ENCODE measurements at regions not wholly inside any gene's neighbourhood (a gene's known extent, or its start where the extent isn't known, plus 50 kb on each side); places are given as distances from the start of the nearest gene placed in this dataset.
"Not testable (repeated sequence)": the region's sequence is repeated elsewhere in the genome, so short reads cannot be mapped to it uniquely, and the experiment has no call there.

GRCh38 chr12:112611908-112612307 is 179.6 kb upstream of the RPH3A start:
- no peak for DNase-seq (ENCODE audit: low read depth in 4 of 4, low spot score in 3 of 4)

GRCh38 chr12:112615196-112615595 is 176.4 kb upstream of the RPH3A start:
- no peak for DNase-seq (ENCODE audit: low read depth in 4 of 4, low spot score in 3 of 4)

- DNase-seq (ENCODE audit: low read depth in 4 of 4, low spot score in 3 of 4): no peak
Measured at GRCh38 chr12:112616469-112617152, 174.9 kb upstream of the RPH3A start.

DNA sequence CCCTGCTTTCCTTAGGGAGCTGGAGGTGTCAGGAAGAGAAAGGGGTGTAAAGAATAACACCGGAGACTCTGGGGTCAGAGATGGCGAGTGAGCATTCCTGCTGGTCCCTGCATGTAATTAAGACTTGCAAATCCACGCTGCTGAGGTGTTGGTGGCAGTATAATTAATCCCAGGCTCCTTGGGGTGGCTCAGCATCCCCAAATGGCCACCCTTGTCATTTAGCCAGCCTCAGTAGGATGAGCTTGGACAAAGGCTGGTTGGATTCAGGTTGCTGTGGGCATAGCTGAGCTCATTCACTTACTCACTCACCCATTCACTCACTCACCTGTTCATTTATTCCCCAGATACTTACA is 174.4 kb upstream of the RPH3A start:
- no peak for DNase-seq (ENCODE audit: low read depth in 4 of 4, low spot score in 3 of 4)

DNA sequence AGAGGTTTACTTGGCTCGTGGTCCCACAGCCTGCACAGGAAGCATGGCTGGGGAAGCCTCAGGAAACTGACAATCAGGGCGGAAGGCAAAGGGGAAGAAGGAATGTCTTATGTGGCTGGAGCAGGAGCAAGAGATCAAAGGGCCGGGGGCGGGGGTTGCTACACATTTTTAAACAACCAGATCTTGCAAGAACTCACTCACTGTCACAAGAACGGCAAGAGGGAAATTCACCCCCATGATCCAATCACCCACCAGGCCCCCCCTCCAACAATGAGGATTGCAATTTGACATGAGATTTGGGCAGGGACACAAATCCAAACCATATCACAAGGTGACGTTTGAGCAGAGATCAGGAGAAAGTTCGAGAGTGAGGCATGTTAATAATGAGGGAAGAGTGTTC is 163.7 kb upstream of the RPH3A start:
- no peak for DNase-seq (ENCODE audit: low read depth in 4 of 4, low spot score in 3 of 4)

DNA sequence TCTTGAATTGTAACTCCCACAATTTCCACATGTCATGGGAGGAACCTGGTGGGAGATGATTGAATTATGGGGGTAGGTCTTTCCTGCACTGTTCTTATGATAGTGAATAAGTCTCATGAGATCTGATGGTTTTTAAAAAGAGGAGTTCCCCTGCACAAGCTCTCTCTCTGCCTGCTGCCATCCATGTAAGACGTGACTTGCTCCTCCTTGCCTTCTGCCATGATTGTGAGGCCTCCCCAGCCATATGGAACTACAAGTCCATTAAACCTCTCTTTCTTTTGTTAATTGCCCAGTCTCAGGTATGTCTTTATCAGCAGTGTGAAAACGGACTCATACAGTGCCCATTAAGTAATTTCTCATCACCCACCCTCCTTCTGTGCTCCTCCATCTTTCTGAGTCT is 159.6 kb upstream of the RPH3A start:
- DNase-seq (ENCODE audit: low read depth in 4 of 4, low spot score in 3 of 4): not testable (repeated sequence)

DNA sequence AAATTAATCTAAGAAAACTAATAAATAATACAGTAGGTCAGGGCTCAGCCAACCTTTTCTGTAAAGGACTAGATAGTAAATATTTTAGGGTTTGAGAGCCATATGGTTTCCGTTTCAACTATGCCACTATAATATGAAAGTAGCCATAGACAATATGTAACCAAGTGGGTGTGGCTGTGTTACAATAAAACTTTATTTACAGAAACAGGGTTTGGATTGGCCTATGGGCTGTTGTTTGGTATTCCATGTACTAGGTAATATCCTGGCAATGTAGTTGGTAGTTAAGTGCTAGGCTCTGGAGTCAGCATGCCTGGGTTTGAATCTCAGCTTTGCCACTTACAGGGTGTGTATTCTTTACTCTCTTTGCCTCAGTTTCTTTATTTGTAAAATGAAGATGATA is 156.5 kb upstream of the RPH3A start:
- DNase-seq (ENCODE audit: low read depth in 4 of 4, low spot score in 3 of 4): no peak

- DNase-seq (ENCODE audit: low read depth in 4 of 4, low spot score in 3 of 4): no peak
Measured at GRCh38 chr12:112638420-112638819, 153.1 kb upstream of the RPH3A start.

DNA sequence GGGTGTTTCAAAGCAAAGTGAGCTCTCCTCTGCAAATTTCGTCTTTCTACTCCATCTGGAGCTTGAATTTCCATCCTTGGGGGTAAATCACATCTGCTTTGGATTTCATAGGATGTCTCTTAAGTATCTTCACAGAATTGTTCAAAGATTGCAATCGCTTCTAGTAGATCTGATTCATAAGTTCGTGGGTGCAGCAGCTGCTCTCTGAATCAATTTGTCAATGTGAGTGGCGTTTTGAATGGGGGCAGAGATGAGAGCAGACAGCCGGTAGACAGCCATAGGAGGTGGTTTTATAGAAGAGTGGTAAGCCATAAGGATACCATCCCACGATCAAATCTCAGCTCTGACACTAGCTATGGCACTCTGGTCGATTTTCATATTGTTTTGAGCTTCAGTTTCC is 146.0 kb upstream of the RPH3A start:
- DNase-seq (ENCODE audit: low read depth in 4 of 4, low spot score in 3 of 4): no peak

DNA sequence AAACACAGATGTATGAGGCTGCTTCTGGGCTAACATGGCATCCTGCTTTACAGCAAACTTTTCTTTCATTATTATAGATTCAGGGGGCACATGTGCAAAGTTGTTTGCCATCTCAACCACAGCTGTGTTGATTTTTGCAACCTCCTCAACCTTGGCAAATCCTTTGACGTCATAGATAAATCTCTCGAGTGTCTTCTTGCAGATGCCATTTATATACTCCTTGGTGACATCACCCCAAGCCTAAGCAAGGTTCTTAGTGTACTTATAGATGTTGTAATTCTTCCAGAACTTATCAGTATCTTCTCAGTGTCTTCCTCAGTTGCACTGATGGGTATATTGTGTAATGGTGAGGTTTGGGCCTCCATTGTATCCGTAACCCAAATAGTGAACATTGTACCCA is 135.4 kb upstream of the RPH3A start:
- no peak for DNase-seq (ENCODE audit: low read depth in 4 of 4, low spot score in 3 of 4)

GRCh38 chr12:112664569-112664968 is 127.0 kb upstream of the RPH3A start:
- DNase-seq (ENCODE audit: low read depth in 4 of 4, low spot score in 3 of 4): peak; percentile 1 to 39 (median 4)

- DNase-seq (ENCODE audit: low read depth in 4 of 4, low spot score in 3 of 4): no peak
Measured at GRCh38 chr12:112665958-112666357, 125.6 kb upstream of the RPH3A start.

- DNase-seq (ENCODE audit: low read depth in 4 of 4, low spot score in 3 of 4): no peak
Measured at GRCh38 chr12:112671564-112671963, 120.0 kb upstream of the RPH3A start.

DNA sequence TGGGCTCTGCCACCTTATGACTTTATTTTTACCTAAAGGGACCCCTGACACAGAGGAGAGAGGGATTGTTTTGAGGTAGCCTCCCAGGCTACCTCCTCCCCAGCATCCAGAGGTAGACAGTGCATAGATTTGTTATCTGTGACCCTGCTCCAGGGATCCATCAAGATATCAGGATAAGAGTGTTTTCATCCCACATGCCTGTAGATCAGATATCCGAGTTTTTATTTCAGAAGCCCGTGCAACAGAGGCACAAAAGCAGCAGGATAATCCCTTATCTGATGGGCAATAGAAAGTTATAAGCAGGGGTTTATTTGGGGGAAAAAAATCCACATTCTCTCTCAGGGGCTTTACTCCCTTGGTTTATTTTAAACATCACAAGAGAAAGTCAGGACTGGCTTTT is 117.0 kb upstream of the RPH3A start:
- DNase-seq (ENCODE audit: low read depth in 4 of 4, low spot score in 3 of 4): no peak

GRCh38 chr12:112676507-112676906 is 115.0 kb upstream of the RPH3A start:
- no peak for DNase-seq (ENCODE audit: low read depth in 4 of 4, low spot score in 3 of 4)

GRCh38 chr12:112677050-112677765 is 114.3 kb upstream of the RPH3A start:
- no peak for DNase-seq (ENCODE audit: low read depth in 4 of 4, low spot score in 3 of 4)

GRCh38 chr12:112680993-112681392 is 110.6 kb upstream of the RPH3A start:
- DNase-seq (ENCODE audit: low read depth in 4 of 4, low spot score in 3 of 4): no peak

DNA sequence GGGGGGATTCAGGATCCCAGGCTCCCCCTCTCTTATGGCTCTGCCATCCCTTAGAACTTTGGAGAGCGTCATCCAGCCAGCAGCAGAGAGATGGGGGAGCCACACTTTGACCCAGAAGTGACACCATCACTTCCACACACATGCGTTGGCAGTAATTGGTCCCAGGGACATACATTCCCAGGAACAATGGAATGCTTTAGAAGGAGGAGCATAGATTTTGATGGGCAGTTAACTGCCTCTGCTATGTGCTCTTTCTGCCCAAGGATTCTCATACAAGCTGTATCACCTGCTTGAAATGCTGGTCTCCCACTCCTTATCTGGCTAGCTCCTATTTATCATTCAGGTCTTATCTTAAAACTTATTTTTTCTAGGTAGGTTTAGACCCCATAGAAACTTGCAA is 109.0 kb upstream of the RPH3A start:
- no peak for DNase-seq (ENCODE audit: low read depth in 4 of 4, low spot score in 3 of 4)

DNA sequence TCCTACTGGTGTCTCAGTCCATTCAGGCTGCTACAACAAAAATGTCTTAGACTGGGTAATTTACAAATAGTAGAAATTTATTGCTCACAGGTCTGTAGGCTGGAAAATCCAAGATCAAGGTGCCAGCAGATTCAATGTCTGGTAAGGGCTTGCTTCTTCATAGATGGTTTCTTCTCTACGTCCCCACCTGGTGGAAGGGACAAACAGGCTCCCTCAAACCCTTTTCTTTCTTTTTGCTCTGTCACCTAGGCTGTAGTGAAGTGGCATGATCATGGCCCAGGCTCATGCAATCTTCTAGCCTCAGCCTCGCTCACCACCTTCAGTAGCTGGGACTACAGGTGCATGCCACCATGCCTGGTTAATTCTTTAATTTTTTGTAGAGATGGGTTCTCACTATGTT is 106.8 kb upstream of the RPH3A start:
- DNase-seq (ENCODE audit: low read depth in 4 of 4, low spot score in 3 of 4): no peak

- DNase-seq (ENCODE audit: low read depth in 4 of 4, low spot score in 3 of 4): no peak
Measured at GRCh38 chr12:112685321-112685720, 106.2 kb upstream of the RPH3A start.

DNA sequence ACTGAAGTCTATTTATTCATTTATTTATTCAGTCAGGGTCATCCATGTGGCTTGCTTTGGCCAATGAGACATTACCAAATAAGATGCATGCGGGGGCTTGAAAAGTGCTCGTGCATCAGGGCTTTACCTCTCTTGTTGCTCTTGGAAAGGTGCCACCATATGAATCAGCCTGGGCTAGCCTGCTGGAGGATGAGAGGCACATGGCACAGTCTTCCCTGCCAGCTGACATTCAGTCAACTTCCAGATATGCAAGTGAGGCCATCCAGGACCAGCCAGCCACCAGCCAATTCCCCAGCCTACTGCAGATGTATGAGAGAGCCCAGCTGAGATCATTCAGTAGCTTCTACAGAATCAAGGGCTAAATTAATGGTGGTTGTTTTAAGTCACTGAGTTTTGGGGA is 105.2 kb upstream of the RPH3A start:
- DNase-seq (ENCODE audit: low read depth in 4 of 4, low spot score in 3 of 4): no peak

GRCh38 chr12:112694065-112694464 is 97.5 kb upstream of the RPH3A start:
- DNase-seq (ENCODE audit: low read depth in 4 of 4, low spot score in 3 of 4): no peak

DNA sequence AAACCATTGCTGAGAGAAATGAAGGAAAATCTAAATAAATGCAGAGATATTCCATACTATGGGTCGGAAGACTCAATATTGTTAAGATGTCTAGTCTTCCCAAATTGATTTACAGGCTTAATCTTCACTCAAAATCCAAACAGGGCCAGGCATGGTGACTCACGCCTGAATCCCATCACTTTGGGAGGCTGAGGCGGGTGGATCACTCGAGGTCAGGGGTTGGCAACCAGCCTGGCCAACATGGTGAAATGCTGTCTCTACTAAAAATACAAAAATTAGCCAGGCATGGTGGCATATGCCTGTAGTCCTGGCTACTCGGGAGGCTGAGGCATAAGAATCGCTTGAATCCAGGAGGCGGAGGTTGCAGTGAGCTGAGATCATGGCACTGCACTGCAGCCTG is 94.1 kb upstream of the RPH3A start:
- DNase-seq (ENCODE audit: low read depth in 4 of 4, low spot score in 3 of 4): not testable (repeated sequence)
